ENCODE measurements at regions not wholly inside any gene's neighbourhood (a gene's known extent, or its start where the extent isn't known, plus 50 kb on each side); places are given as distances from the start of the nearest gene placed in this dataset.

GRCh38 chr10:34008656-34009055, 674.2 kb upstream of the NRP1 start:
- H3K36me3 ChIP-seq (replicated peaks in 1 of 2; ENCODE audit: control insufficient read depth in 1 of 2, insufficient read depth in 2 of 2, low read length in 2 of 2), result no peaks in the 10 kb centered on the region
- H3K27ac ChIP-seq (ENCODE audit: low read depth in 1 of 2, low read length in 2 of 2), result no peak overlapping the region
- no peaks in the 10 kb centered on the region for H3K27me3 ChIP-seq (ENCODE audit: control insufficient read depth in 2 of 2, insufficient read depth in 2 of 2, low read length in 2 of 2)
- H3K4me1 ChIP-seq (ENCODE audit: control insufficient read depth in 1 of 2, insufficient read depth in 2 of 2, low read length in 2 of 2), result no peaks in the 10 kb centered on the region
- WGBS (ENCODE audit: insufficient coverage), result no CpG with 5 or more reads among the region's 1 CpG
- intact Hi-C loops (cut with micrococcal nuclease), result no loop called here
- H3K27me3 Mint-ChIP-seq (ENCODE audit: low read depth in 3 of 3), result peaks cover 2 to 8% (median 4%) of the 10 kb centered on the region in 3 donors
- H3K36me3 Mint-ChIP-seq, result no peaks in the 10 kb centered on the region
- peaks cover 9% of the 10 kb centered on the region for H3K4me1 Mint-ChIP-seq
- H3K79me2 ChIP-seq (ENCODE audit: insufficient read depth, low read length), result no peaks in the 10 kb centered on the region
- TF ChIP-seq, protein P1, sequence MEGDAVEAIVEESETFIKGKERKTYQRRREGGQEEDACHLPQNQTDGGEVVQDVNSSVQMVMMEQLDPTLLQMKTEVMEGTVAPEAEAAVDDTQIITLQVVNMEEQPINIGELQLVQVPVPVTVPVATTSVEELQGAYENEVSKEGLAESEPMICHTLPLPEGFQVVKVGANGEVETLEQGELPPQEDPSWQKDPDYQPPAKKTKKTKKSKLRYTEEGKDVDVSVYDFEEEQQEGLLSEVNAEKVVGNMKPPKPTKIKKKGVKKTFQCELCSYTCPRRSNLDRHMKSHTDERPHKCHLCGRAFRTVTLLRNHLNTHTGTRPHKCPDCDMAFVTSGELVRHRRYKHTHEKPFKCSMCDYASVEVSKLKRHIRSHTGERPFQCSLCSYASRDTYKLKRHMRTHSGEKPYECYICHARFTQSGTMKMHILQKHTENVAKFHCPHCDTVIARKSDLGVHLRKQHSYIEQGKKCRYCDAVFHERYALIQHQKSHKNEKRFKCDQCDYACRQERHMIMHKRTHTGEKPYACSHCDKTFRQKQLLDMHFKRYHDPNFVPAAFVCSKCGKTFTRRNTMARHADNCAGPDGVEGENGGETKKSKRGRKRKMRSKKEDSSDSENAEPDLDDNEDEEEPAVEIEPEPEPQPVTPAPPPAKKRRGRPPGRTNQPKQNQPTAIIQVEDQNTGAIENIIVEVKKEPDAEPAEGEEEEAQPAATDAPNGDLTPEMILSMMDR (IDR thresholded peaks at IDR 0.05), result no peak
- no peaks in the 10 kb centered on the region for H3K9me3 ChIP-seq (replicated peaks in 1 of 2; ENCODE audit: control insufficient read depth in 1 of 2, insufficient read depth in 1 of 2, low read length in 2 of 2)
- no peak overlapping the region for H3K4me3 Mint-ChIP-seq
- peaks cover 0 to 2% (median 0%) of the 10 kb centered on the region in 7 donors for H3K9me3 Mint-ChIP-seq
- no peaks in the 10 kb centered on the region for H4K20me1 ChIP-seq (ENCODE audit: insufficient read depth, low read length)
- H3K27ac Mint-ChIP-seq, result no peak overlapping the region
- H3K9ac ChIP-seq (ENCODE audit: insufficient read depth, low read length, poor library complexity, severe bottlenecking), result no peak overlapping the region
- H3K4me2 ChIP-seq (replicated peaks; ENCODE audit: extremely low read depth, low read length, poor library complexity, severe bottlenecking), result no peak overlapping the region
- H2AFZ ChIP-seq (ENCODE audit: insufficient read depth, low read depth, low read length, poor library complexity, severe bottlenecking), result no peak overlapping the region
- DNase-seq, result no peak
- no peak overlapping the region for H3K4me3 ChIP-seq (replicated peaks in 1 of 3; ENCODE audit: low read depth in 2 of 3, low read length in 3 of 3)

DNA sequence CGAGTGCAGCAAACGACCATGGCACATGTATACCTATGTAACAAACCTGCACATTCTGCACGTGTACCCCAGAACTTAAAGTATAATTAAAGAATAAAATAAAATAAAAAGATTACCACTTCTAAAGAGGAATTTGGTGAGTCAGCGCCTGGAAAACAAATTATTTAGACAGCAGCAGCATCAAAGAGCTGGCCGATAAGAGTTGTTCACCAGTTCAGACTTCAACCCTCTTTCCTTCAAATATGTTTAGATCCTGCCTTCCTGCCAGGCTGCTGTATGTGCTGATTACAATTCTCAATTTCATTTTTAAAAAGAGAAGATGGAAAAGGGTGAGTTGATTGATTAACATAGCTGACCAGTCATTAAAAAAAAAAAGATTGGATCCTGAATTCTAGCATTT, 672.0 kb upstream of the NRP1 start:
- no peak overlapping the region for H2AFZ ChIP-seq (ENCODE audit: insufficient read depth, low read depth, low read length, poor library complexity, severe bottlenecking)
- H3K9ac ChIP-seq (ENCODE audit: insufficient read depth, low read length, poor library complexity, severe bottlenecking), result no peak overlapping the region
- H3K4me1 ChIP-seq (ENCODE audit: control insufficient read depth in 1 of 2, insufficient read depth in 2 of 2, low read length in 2 of 2), result no peaks in the 10 kb centered on the region
- no CpG with 5 or more reads among the region's 5 CpGs for WGBS (ENCODE audit: insufficient coverage)
- no peak overlapping the region for H3K27ac Mint-ChIP-seq
- H3K27ac ChIP-seq (ENCODE audit: low read depth in 1 of 2, low read length in 2 of 2), result no peak overlapping the region
- H3K9me3 Mint-ChIP-seq, result peaks cover 0 to 2% (median 0%) of the 10 kb centered on the region in 7 donors
- H3K36me3 ChIP-seq (replicated peaks in 1 of 2; ENCODE audit: control insufficient read depth in 1 of 2, insufficient read depth in 2 of 2, low read length in 2 of 2), result no peaks in the 10 kb centered on the region
- H3K27me3 Mint-ChIP-seq (ENCODE audit: low read depth in 3 of 3), result peaks cover 1 to 4% (median 2%) of the 10 kb centered on the region in 3 donors
- H3K4me2 ChIP-seq (replicated peaks; ENCODE audit: extremely low read depth, low read length, poor library complexity, severe bottlenecking), result no peak overlapping the region
- no peak overlapping the region for H3K4me3 ChIP-seq (replicated peaks in 1 of 3; ENCODE audit: low read depth in 2 of 3, low read length in 3 of 3)
- intact Hi-C loops (cut with micrococcal nuclease), result no loop called here
- TF ChIP-seq, protein P1 (IDR thresholded peaks at IDR 0.05), result no peak
- H3K27me3 ChIP-seq (ENCODE audit: control insufficient read depth in 2 of 2, insufficient read depth in 2 of 2, low read length in 2 of 2), result no peaks in the 10 kb centered on the region
- H3K79me2 ChIP-seq (ENCODE audit: insufficient read depth, low read length), result no peaks in the 10 kb centered on the region
- H3K36me3 Mint-ChIP-seq, result no peaks in the 10 kb centered on the region
- H3K4me3 Mint-ChIP-seq, result no peak overlapping the region
- no peaks in the 10 kb centered on the region for H3K9me3 ChIP-seq (replicated peaks in 1 of 2; ENCODE audit: control insufficient read depth in 1 of 2, insufficient read depth in 1 of 2, low read length in 2 of 2)
- no peaks in the 10 kb centered on the region for H4K20me1 ChIP-seq (ENCODE audit: insufficient read depth, low read length)
- H3K4me1 Mint-ChIP-seq, result peaks cover 9% of the 10 kb centered on the region
- DNase-seq, result no peak

Data from CD14-positive monocyte (primary cell).